ENCODE measurements at regions not wholly inside any gene's neighbourhood (a gene's known extent, or its start where the extent isn't known, plus 50 kb on each side); places are given as distances from the start of the nearest gene placed in this dataset.

DNA sequence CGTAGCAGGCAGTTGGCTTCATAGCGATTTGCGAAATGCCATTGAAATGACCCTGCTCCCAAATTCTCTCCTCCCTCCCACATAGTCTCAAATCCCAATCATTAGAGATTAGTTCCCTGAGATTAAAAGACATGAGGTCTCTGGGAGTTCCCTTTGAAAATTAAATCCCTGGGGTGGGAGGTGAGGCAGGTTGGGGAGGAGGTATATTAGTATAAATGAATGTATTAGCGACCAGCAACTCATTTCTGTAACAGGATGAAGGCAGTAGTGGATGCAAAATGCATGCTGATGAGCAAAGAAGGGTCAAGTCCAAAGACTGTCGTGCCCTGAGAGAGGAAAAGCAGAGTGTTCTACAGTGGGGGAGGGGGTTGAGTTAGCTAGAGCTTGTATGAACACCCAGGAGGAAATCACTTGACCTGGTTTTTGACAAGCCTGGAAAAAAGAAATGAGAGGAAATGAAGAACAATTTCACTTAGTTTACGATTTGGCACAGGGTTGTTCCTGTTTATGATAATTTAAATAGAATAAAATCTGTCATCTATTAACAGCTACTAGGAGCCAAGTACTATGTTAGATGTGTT, 79.6 kb upstream of the MTPN start:
- no peak for DNase-seq

DNA sequence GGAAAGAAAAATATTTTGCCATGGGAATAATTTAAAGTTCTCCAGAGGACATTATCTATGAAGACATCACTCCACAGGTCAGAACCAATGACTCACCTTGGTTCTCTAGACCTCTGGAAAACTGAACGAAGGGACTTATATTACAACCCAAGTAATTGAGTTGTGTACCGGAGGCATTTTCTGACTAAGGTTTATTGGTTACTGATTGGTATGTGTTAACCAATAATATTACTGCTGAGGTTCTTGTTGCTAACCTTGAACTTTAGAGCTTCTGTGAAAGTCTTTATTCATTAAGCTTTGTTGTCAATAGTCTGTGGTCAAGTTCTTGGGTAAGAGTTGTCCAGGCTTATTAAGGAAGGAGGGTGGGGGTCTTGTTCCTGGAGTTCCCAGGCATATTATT, 78.1 kb upstream of the MTPN start:
- DNase-seq, result no peak

DNA sequence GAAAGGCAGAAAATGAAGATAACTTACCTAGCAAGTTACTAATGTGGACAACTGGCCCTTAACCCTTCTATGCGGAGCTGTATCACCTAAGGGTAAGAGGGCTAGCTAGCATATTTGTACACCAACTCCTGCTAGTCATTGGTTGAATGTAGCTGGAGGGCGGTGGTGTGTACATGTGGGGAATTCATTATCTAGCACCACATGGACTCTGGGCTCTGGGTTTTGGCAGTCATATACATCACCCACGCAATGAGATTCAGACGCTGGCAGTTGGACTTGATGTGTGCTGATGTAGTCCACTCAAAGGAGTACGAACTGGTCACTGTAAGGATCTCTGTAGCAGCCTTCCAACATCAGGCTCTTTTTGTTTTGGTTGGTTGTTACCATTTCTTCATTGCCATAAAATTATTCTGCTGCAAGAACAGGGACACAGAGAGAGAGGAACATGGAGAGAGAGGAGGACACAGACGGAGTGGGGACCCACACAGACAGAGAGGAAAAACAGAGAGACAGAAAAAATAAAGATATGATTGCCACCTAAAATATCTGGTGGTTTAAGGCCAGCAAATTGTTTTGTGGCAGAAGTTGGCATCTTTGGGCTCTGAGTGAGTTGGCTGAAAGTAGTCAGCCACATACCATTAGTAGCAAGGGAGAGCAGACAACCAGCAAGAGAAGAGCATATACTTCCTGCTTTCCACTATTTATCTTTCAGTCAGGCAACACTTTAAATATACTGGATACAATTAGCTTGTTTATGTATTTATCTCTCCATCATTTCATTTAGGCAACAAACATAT, 76.7 kb upstream of the MTPN start:
- DNase-seq, result no peak

DNA sequence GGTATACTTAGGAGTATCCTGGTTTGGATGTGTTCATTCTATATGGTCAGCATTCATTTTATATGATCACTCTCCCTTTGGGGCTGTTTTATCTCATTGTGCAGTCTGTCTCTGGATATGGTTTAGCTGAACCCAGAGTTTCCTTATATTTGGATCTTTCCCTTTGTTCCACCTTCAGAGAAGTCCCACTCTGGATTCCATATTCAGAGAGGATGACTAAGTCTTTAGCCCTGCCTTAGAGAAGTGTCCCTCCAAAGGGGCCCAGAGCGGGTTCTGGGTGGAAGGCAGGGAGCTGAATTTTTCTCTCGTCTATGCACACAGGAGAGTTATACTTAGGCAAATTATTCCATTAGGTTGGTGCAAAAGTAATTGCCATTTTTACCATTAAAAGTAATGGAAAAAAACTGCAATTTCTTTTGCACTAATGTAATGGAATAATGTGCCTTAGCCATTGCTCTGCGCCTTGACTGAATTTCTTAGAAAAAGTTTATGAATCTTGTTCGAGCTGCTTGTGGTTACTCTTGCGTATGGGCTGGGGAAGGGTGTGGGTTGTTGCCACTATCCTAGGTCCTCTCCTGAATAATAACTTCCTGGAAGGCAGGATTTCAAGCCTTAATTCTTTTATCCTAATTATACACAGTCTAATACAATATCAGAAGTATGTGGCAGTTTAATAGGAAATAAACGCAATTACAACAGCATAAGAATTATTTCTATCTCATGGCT, 74.2 kb upstream of the MTPN start:
- no peak for DNase-seq

DNA sequence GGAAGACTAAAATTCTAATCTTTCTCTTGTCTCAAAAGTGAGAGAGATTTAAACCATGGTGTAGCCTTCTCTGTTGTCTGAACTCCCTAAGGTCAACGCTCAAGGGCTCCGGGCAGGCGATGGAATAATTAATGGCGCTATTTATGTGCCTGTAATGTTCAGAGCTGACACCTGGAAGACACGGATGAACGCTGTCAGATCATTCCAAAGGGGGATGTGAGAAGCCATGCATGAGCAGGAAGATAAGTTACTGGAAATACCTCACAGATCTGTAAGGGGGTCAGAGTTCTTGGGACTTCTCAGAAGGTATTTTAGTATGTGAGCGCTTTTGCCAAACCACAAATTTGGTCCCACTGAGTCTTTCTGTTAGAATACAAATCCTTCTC, 73.3 kb upstream of the MTPN start:
- no peak for DNase-seq

DNA sequence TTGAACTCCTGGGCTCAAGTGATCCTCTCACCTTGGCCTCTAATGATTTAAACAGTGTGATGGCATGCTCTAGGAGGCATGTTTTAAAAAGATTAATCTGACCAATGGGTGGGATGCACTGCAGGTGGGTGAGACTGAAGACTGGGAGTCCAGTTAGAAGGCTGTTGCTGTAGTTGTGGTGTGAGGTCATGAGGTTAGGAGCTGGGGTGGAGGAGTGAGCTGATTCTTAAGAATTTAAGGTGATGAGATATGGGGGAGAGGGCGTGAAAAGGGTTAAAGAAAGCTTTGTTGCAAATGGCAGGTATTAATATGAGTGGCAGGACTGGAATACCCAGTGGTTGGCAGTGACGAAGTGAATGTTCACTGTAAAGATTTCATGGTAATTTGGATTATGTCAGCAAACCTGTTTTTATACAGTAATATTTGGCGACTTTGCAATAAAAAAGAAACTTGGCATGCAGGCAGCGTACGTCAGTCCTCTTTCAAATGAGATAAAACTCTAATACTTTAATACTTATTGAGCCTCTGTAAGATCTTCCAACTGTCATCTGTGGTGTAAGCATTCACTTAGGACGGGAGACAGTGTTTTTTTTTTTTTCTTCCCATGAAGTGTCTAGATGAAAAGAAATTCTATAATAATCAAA, 72.8 kb upstream of the MTPN start:
- no peak for DNase-seq

DNA sequence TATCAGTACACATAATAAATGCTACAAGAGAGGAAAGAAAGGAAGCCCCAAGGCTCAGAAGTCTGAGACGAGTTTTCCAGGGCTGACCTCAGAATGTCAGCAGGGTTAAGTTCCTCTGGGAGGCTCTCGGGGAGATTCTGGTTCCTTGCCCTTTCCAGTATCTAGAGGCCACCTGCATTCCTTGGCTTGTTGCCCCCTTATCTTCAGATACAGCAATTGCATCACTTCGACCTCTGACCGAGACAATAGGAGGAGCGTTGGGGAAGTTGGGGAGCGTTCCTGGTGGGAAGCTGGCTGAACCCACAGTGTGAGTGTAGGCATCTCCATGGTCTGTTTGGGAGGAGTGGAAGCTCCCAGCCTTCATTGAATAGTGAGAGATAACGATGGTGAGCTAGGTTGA, 72.0 kb upstream of the MTPN start:
- DNase-seq, result no peak

DNA sequence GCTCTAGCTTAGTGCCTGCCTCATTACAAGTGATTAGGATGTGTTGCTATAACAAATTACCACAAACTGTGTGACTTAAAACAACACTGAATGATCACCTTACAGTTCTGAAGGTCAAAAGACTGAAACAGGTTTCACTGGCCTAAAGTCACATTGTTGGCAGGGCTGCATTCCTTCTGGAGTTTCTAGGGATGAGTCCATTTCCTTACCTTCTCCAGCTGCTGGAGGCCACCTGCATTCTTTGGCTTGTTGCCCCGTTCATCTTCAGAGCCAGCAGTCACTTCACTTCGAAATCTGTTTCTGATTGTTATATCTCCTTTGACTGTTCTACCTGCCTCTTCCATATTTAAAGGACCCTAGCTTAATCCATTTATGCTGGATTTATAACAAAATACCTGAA, 69.4 kb upstream of the MTPN start:
- no peak for DNase-seq

DNA sequence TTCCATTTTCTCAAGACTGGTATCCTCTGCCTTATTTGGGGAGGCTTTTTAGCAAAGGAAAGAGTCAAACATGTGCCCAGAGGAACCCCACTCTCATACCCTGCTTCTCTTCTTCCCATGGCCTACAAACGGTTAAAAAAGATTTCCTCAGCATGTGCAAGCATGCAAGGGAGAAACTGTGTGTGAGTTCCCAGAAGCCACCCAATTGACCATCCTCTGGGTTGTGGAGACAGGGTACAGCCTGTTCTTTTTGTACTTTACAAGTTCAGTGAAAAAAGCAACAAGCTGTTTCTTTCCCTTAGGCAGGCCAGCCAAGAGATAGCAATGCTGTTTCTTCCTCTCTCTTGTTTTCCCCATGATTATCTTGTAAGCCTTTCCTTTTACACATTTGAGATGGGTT, 68.8 kb upstream of the MTPN start:
- DNase-seq, result no peak

DNA sequence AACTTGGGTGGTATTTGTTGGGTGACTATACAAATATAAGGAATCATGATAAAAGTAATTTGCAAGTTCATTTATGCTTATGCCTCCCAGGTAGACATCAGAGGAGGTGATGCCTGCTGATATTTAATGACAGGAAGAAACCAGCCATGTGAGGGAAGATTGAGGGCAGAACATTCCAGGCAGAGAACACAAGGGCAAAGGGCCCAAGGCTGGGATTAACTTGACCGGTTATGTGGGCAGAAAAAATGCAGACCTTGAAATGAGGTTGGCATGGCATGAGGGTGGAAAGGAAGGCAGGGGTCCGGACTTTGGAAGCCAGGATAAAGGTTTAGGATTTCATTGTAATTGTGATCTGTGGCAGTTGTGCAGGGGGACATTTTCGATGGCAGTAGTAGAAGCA, 68.0 kb upstream of the MTPN start:
- no peak for DNase-seq

DNA sequence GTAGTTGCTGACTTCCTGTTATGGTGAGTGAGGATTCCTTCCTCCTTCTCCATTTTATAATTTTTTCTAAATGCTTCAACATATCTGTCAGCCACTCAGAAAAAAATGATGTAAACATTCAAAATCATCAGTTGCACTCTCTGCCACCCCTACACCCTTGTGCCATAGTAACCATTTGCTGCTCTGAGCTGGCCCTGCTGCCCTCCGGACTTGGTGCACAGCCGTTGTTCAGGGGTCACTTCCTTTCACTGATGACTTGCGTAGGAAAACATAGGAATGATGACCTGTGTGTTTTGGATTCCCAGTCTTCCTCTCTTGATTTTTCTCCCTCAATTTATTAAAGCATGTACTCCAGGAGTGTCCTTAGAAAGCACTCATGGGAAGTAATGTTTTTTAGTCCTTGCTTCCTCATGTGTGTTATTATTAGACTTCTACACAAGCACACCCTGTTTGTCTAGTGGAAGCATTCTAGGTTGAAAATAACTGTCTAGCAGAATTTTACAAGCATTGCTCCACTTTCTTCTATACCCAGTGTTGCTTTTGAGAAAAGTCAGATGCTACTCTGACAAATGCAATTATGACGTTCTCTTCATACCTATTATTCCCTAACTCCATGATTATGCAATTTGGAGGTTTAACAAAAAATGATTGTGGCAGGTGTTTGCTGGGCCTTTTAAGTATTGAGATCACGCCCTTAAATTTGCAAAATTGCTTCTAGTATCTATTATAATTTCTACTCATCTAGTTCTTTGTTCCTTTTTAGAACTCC, 62.6 kb upstream of the MTPN start:
- no peak for DNase-seq

DNA sequence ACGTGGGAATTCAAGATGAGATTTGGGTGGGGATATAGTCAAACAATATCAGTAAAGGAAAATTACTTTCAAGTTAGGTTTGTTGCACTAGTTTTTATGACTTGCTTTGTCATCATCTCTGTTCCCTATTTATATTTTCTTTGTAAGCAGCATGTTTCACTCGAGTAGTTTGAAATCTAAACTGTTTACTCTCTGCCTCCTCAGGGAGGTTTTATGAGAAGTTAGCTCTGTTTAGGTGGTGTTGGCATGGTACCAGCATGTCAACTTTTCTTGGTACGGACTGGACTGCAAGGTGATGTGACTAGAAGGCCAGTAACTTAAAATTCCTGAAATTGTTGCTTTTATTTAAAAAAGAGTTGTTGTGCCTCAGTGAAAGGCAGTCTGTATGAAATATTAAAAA, 59.2 kb upstream of the MTPN start:
- DNase-seq, result no peak

DNA sequence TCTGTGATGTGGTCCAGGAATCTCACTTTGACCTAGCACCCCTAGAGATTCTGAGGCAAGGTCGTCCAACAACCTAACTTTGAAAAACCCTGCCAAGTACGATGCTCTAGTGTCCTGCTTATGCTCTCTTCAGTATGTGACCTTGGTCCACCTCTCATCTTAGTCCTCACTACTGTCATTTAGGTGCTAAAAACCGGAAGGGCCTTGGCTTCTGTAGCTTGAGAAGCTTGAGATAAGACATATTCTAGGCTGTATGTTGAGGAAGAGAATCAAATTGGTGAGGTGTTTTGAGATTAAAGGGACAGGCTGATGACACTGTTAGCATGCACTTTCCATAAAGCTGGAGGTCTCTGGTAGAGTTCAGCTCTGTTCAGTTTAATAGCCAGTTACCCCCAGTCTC, 57.0 kb upstream of the MTPN start:
- DNase-seq, result no peak

DNA sequence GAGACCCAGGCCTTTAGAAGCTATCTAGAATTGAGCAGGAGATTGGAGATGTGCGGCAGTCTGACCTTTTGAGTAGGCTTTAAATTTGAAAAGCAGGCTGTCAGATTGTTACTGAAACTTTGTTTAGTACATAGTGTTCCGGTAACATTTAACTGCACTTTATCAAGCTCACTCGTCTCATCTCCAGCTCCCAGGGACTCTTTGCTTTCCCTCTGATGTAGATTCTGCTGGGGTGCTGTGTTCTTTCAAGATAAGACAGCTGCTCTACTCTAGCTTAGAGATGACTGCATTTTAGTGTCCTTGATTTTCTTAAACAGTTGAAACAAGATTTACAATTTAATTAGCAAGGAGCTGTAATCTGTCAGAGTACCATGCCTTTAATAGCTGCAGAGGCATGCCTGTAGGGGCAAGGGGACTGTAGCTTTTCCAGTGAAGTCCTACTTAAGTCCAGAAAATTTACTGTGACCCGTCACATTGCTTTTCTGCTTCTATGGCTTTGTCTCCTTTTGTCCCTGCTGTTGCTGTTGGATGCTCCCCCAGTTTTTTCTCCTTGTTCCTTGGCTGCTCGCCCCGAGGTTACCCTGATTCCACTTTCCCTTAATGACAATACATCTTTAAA, 56.4 kb upstream of the MTPN start:
- no peak for DNase-seq

DNA sequence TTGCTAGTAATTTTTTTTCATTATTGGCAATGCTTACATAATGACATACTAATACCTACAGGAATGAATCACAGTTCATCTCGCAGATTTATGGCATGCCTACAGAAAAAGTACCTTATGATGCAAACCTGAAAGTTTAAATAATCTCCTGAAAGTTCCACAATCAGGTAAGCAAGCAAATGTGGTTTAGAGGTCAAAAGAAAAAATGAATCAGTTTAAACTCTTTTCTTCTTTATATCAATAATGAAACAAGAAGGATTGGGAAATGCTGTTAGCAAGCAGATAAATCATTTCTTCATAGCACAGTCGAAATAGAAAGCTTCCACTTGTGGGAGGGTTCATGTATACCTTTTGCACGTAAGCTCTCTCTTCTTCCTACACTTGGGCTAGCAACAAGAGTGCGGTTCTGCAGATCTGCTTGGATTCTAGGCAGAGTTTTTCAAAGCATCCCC, 53.7 kb upstream of the MTPN start:
- DNase-seq, result no peak

DNA sequence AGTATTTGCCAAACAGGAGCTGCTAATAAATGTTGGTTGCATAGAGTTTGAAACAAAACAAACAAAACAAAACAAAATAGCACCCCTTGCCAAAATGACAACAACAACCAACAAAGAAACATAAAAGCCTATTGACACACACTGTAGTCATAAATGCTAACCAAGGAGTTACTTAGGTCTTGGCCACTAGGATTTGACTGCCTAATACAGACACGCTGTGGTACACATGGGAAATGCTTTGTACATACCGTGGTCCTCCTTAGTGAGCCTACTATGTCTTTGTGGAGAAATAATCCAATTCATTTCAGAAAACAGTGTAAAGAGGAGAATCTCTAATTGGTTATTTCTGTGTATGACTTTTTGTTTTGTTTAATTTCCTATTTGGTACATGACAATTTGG, 53.2 kb upstream of the MTPN start:
- DNase-seq, result no peak

DNA sequence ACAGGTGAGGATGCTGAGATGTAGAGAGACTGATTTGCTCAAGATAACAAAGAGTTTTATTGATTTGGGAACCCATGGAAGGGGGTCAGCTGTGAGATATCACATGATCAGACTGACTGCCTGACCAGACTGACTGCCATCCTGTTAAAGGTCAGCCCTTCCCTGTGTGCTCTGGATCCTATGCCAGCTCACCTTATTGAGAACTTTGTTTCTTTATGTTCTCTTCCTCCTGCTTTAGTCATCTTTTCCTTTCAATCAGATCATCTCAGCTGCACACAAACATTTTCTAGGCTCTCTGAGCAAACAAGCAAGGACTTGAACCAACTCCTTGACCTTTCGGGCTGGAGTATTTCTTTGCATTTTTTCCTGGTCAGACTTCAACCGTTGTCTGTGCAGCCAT, 50.0 kb upstream of the MTPN start:
- DNase-seq, result no peak
